ENCODE measurements at regions not wholly inside any gene's neighbourhood (a gene's known extent, or its start where the extent isn't known, plus 50 kb on each side); places are given as distances from the start of the nearest gene placed in this dataset.

DNA sequence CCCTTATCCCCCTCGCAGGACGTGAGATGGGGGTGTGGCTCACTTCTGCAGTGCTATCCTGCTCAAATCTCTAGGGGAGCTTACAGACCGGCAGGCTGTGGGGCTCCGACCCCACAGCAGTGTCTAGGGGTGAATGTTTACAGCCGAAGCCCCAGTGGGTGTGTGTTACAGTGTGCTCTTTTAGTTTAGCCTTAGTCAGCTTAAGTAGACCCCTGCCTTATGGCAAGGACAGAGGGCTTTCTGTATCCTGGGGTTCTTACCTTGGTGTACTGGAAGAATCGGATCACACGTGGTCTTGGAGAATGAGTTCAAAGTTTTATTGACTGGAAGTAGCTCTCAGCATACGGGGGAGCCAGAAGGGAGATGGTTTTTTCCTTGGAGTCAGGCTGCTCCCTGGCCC is 348.2 kb upstream of the GYPC start:
- Histone ChIP-seq H3K9me3 (no peaks in the 10 kb centered on the region), H3K27me3 (no peaks in the 10 kb centered on the region), H3K4me3 (replicated peaks in 1 of 3) (no peak overlapping the region), H3K27ac (no peak overlapping the region), H3K36me3 (no peaks in the 10 kb centered on the region), H3K4me1 (no peaks in the 10 kb centered on the region)
- TF ChIP-seq CTCF (IDR thresholded peaks at IDR 0.05) = no peak
- no peak for TF ChIP-seq POLR2A (IDR thresholded peaks at IDR 0.05)
- DNase-seq = no peak
- WGBS, 2 donors = 68 to 86% methylated on average over 8 of the region's 8 CpGs
- intact Hi-C loops (cut with DNase I) = no loop called here

- no peak for TF ChIP-seq CTCF (IDR thresholded peaks at IDR 0.05)
- TF ChIP-seq POLR2A (IDR thresholded peaks at IDR 0.05) = no peak
- Histone ChIP-seq H3K36me3 (no peaks in the 10 kb centered on the region), H3K27me3 (no peaks in the 10 kb centered on the region), H3K4me1 (no peaks in the 10 kb centered on the region), H3K27ac (no peak overlapping the region), H3K4me3 (replicated peaks in 1 of 3) (no peak overlapping the region), H3K9me3 (no peaks in the 10 kb centered on the region)
- WGBS, 2 donors = 91 to 94% methylated on average over 2 of the region's 2 CpGs
- DNase-seq = no peak
- intact Hi-C loops (cut with DNase I) = no loop called here
These were observed 346.8 kb upstream of the GYPC start for GRCh38 chr2:126309185-126309584.

DNA sequence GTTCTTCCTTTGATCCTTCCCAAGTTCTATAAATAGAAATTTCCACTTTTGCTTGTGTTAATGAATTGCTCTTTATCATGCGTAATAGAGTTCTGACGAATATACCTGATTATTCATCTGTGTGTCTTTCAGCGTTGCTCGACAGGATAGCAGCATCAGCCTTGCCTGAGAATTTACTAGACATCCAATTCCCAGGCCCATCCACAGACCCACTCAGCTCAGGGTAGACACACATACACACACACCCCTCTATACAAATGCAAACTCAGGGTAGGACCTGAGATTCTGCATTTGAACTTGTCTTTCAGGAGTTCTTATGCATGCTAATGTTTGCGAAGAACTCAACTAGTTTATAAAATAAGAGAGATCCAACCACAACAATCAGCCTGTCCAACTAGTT is 343.4 kb upstream of the GYPC start:
- DNase-seq = no peak
- no peak overlapping the region for H3K4me3 ChIP-seq (replicated peaks in 1 of 3)
- no peaks in the 10 kb centered on the region for H3K27me3 ChIP-seq
- no peaks in the 10 kb centered on the region for H3K36me3 ChIP-seq
- H3K4me1 ChIP-seq = no peaks in the 10 kb centered on the region
- no peaks in the 10 kb centered on the region for H3K9me3 ChIP-seq
- H3K27ac ChIP-seq = no peak overlapping the region
- 82 to 92% methylated on average over 5 of the region's 5 CpGs for WGBS, 2 donors
- no peak for TF ChIP-seq POLR2A (IDR thresholded peaks at IDR 0.05)
- intact Hi-C loops (cut with DNase I) = no loop called here

- no peak for DNase-seq
- H3K27me3 ChIP-seq = no peaks in the 10 kb centered on the region
- TF ChIP-seq POLR2A (IDR thresholded peaks at IDR 0.05) (no peak), CTCF (IDR thresholded peaks at IDR 0.05) (no peak)
- no peaks in the 10 kb centered on the region for H3K4me1 ChIP-seq
- no peak overlapping the region for H3K4me3 ChIP-seq (replicated peaks in 1 of 3)
- no peaks in the 10 kb centered on the region for H3K9me3 ChIP-seq
- H3K27ac ChIP-seq = no peak overlapping the region
- no peaks in the 10 kb centered on the region for H3K36me3 ChIP-seq
- WGBS, 2 donors = 70 to 88% methylated on average over 1 of the region's 1 CpG
- intact Hi-C loops (cut with DNase I) = no loop called here
These were observed 340.1 kb upstream of the GYPC start for GRCh38 chr2:126315828-126316227.

GRCh38 chr2:126317790-126318431 is 338.0 kb upstream of the GYPC start:
- H3K9me3 ChIP-seq = no peaks in the 10 kb centered on the region
- no peaks in the 10 kb centered on the region for H3K36me3 ChIP-seq
- intact Hi-C loops (cut with DNase I) = no loop called here
- H3K27me3 ChIP-seq = no peaks in the 10 kb centered on the region
- no peak for DNase-seq
- H3K4me3 ChIP-seq (replicated peaks in 1 of 3) = no peak overlapping the region
- no peak for TF ChIP-seq CTCF (IDR thresholded peaks at IDR 0.05)
- TF ChIP-seq POLR2A (IDR thresholded peaks at IDR 0.05) = no peak
- 81 to 83% methylated on average over 2 of the region's 2 CpGs for WGBS, 2 donors
- no peaks in the 10 kb centered on the region for H3K4me1 ChIP-seq
- no peak overlapping the region for H3K27ac ChIP-seq

- intact Hi-C loops (cut with DNase I) = no loop called here
- WGBS, 2 donors = 89 to 95% methylated on average over 3 of the region's 3 CpGs
- H3K9me3 ChIP-seq = no peaks in the 10 kb centered on the region
- no peak overlapping the region for H3K4me3 ChIP-seq (replicated peaks in 1 of 3)
- no peaks in the 10 kb centered on the region for H3K36me3 ChIP-seq
- H3K4me1 ChIP-seq = no peaks in the 10 kb centered on the region
- H3K27ac ChIP-seq = no peak overlapping the region
- TF ChIP-seq CTCF (IDR thresholded peaks at IDR 0.05) (no peak), POLR2A (IDR thresholded peaks at IDR 0.05) (no peak)
- no peaks in the 10 kb centered on the region for H3K27me3 ChIP-seq
- no peak for DNase-seq
These were observed 333.6 kb upstream of the GYPC start for GRCh38 chr2:126322342-126322741.
